Left hindlimb (tissue), 1 donor: ENCODE measurements at regions not wholly inside any gene's neighbourhood (a gene's known extent, or its start where the extent isn't known, plus 50 kb on each side); places are given as distances from the start of the nearest gene placed in this dataset.

Experiments
- DNase-seq: peaks from one replicate; pipeline ENCODE4 v3.0.0-alpha.2; 2018

GRCh38 chr3:74124782-74125181 is 489.7 kb downstream of the CNTN3 start:
- no peak for DNase-seq

DNA sequence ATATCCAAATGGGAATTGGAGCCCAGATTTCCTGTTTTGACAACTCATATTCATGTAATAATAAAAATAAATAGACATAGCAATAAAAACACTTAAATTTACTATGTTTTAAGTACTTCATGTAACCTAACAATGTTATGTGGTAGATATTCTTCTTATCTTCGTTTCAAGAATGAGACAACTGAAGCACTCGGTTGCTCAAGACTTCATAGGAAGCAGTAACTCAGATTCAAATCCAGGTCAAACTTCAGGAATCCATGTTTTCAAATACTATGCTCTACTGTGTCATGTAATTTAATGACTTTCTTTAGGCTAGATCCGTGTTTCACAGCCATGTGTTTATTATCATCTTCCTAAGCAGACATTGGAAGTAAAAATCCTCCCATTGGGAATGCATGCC is 492.2 kb downstream of the CNTN3 start:
- no peak for DNase-seq

DNA sequence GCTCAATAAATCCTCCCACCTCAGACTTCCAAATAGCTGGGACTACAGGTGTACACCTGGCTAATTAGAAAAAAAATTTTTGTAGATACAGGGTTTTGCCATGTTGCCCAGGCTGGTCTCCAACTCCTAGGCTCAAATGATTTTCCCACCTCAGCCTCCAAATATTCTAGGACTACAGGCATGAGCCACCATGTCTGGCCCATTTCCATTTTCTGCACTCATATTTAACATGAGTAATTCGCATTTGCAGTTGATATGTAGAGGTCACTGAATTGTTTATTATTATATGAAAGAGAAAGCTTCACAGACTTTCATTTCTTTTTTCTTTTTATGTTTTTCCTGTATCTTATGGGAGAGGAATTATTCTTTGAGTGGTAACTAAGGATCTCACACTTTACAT is 492.7 kb downstream of the CNTN3 start:
- no peak for DNase-seq

DNA sequence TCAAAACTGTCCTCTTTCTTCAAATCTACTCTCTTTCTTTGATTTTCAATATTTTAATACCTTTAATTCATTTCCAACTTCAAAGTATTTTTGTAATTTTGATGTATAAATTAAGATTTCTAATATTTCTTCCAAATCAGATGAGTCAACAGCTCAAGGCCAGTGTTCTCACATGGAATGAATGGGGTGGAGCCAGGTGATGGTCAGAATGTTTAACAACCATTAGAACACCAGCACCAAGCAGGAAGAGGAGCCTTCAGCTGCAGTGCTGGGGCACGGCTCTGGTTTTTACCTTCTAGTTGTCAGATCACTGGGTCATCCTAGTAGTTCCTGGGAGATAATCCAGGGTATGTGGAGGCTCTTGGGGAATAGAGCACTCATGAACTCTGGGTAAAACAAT is 494.5 kb upstream of the PDZRN3 start:
- no peak for DNase-seq

- DNase-seq, result no peak
Observed at GRCh38 chr3:74115906-74116305, 491.2 kb upstream of the PDZRN3 start.

GRCh38 chr3:74107451-74107850 is 482.7 kb upstream of the PDZRN3 start:
- DNase-seq, result no peak

DNA sequence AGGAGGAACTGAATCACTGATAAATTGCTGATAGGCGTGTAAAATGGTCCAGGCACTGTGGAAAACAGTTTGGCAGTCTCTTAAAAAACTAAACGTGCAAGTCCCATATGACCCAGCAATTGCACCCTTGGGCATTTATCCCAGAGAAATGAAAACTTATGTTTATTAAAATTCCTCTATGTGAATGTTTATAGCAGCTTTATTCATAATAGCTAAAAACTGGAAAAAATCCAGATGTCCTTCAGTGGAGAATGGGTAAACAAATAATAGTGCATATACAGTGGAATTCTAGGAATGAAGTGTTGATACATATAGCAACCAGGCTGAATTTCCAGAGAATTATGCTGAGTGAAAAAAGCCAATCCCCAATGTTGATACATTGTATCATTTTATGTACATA is 482.2 kb upstream of the PDZRN3 start:
- no peak for DNase-seq

GRCh38 chr3:74091204-74091603 is 466.5 kb upstream of the PDZRN3 start:
- DNase-seq, result no peak

DNA sequence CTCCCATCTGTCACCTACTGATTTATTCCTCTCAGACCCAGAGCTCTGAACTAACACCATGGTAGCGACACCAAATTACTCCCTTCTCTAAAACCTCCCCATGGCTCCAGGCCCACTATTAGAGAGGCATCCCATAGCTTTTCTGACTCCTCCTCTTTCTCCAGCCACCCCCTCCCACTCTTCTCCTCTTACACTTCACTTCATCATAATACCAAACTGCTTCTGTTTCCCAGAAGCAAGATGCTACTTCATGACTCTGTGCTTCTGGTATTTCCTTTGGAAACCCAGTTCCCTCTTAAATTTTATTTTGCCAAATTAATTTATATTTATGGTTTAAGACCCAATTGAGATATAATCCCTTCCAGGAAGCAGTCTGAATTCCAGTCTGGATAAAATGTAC is 465.1 kb upstream of the PDZRN3 start:
- no peak for DNase-seq

GRCh38 chr3:74080056-74080461 is 455.3 kb upstream of the PDZRN3 start:
- DNase-seq, result no peak

DNA sequence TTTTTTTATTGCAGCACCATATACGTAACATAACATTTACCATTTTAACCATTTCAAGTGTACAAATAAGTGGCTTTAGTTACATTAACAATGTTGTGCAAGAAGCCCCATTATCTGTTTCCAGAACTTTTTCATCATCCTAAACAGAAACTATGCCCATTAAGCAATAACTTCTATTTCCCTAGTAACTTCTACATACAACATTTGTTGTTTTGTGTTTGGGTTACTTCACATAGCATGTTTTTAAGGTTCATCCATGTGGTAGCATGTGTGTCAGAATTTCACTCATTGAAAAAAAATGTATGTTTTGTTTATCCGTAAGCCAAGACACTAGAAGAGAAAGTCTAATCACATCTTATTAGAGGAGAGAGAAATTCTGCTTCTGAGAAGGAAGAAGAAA is 450.5 kb upstream of the PDZRN3 start:
- DNase-seq, result no peak

DNA sequence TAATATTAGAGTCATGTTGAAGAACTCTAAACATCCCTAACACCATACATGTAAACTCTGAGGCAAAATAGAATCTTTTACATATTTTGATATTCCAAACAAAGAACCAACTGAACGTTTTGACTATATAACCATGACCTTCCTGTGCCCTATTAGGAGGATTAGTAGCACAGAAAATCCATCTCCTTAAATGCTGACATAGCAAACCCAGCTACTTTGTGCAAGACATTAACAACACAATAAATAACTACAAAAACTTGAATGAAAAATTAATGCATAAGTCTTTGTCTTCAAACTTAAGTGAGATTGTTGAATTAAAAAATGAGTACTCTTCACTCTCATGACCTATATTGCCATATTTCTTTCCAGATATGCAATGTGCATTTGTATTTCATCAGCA is 450.0 kb upstream of the PDZRN3 start:
- no peak for DNase-seq

- peak; percentile 33 for DNase-seq
Observed at GRCh38 chr3:74067296-74067695, 442.6 kb upstream of the PDZRN3 start.

DNA sequence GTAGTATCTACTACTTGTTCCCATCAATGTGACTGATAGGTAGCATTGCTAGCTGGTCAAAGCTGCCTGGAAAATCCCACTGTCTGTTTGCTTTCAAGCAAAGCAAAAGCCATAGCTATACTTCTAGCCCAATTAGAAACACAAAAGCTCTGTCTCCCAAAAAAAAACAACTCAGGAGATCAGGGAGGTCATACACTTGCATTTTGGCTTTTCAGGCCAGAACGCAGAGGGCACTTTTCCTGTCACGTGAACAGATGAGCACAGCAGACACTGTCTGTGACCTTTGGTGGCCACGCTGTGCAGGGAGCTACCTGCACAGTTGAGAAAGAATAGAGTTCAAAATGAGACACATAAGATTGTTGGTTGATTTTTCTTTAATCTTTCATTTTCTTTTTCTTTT is 441.7 kb upstream of the PDZRN3 start:
- DNase-seq, result no peak

DNA sequence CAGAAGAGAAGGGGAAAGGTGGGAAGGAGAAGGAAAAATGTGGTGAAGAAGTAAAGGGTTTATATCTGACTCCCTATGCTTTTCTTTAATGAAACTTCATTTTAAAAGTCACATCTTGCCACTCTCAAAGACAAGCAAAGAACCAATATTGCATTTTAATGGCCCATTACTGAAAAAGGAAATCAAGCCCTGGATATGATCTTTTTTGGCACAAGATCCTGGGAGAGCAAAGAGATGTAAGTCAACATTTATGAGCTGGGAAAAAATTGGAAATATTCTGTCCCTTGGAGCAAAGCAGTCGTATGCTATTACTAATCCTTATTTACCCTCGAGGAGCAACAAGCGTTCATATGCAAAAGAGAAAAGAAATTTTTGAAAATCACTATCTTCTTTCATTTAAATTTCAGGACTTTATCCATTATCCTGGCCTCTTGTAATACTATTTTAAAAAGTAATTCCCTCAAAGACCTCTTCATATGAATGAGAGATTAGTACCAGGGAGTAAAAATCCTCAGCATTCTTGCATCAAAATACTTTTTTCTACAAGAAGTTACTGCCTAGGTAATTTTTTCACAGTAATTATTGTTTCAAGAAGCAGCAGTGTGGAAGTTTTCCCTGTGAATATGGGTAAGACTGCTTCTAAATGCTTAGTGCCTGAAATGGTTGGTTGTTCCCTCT is 435.3 kb upstream of the PDZRN3 start:
- no peak for DNase-seq

GRCh38 chr3:74059301-74059922 is 434.7 kb upstream of the PDZRN3 start:
- no peak for DNase-seq

DNA sequence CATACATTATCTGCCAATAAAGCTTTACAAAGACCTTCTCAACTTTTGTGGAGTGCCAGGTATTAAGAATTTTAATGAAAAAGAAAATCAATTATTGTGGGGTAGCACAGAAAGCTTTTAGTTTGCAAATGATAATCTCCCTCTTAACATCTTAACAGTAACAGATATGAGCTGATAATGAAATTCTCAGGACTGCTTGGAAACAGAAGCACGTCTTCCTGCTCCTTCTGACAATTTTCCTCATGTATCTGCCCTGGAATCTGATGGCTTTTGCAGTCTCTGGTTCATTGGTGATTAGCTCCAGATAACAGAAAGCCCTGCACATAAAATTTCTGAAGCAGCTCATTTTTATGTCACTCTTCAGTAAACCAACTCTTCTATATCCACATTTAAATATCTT is 432.4 kb upstream of the PDZRN3 start:
- no peak for DNase-seq

DNA sequence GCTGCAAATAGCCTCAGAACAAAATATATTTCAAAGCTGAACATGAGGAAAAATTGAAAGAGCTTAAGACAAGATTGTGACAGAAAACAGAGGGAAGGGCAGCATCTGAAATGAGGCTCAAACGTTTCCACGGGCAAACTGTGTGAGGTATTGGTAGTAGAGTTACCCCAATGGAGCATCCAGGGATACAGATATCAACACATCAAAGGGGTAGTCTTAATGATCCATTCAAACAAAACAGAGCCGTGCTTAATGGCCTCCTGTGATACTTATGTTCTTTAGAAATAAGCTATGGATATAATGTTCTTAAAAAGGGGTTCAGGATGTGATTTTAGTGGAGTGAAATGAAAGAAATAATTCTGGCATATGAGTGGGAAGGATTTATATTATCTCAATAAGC is 430.3 kb upstream of the PDZRN3 start:
- DNase-seq, result no peak

DNA sequence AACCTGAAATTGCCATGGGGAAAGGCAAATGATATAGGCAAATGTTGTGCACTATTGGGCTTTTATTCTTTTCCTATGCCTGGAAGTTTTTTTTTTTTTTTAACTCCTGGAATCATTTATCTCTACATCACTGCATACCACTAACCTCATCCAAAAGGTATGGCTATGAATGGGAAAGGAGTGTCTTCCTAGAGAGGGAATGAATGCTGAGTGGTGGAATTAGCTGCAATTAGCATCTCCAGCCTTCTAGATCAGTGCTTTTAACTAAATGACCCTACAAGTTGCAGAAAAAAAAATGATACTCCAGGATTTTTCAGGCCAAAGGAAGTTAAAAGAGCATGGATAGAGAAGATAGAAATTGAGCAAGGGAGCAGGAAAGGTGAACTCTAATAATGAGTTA is 429.8 kb upstream of the PDZRN3 start:
- no peak for DNase-seq

DNA sequence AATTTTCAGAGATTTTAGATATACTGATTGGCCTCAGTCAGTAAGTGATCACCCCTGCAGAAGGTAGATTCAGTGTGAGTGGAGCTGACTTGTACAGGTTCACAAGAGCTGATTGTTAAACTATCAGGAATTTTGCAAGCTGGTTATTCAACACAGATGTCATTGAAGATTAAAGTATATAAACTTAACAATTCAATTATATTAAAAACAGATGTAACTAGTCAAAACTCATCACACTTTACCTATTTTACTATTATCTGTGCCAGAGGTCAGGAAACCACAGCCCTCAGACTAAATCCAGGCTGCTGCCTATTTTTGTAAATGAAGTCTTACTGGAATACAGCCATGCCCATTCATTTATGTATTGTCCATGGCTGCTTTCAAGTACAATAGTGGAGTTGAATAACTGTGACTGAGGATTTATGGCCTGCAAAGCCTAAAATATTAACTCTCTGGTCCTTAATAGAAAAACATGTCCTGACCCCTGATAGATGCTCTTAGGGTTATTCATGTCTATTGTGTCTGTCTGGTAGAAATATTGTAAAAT is 429.3 kb upstream of the PDZRN3 start:
- no peak for DNase-seq

- DNase-seq, result no peak
Observed at GRCh38 chr3:74049444-74049843, 424.7 kb upstream of the PDZRN3 start.

DNA sequence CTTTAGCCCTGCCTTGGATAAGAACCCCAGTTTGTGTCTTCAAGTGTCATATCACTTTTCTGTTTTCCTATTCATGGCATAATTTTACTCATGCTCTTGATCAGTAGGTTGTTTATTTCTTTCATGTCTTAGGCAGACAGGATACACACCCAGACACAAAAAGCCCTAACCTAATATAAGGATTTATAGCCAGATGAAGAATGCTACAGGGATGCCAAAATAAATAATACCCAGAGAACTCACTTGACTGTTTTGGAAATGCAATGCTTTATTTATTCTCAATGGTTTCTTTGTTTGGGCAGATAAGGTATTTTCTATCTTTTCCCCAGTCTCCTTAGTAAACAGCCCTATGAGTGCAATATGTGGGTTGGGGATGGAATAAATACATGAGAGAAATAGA is 424.0 kb upstream of the PDZRN3 start:
- no peak for DNase-seq

DNA sequence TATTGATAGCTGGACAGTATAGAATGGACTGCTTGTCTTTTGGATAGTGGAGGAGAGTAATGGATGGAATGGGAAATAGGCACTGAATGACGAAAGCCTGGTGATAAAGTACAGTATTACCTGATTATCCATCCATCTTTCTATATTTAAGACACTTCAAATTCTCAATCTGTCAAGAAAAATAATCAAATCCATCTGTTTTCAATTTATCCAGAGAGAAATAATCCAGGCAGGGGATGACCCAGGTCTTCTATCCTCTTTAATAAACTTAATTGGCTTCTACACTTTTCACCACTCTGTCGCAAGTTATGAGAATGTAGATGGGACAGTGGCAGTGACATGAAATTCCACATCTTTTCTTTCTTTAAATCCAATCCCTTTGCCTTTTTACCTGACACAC is 420.3 kb upstream of the PDZRN3 start:
- DNase-seq, result no peak

- DNase-seq, result no peak
Observed at GRCh38 chr3:74041068-74041675, 416.4 kb upstream of the PDZRN3 start.
